Smooth muscle cell (in vitro differentiated cells): ENCODE measurements at regions not wholly inside any gene's neighbourhood (a gene's known extent, or its start where the extent isn't known, plus 50 kb on each side); places are given as distances from the start of the nearest gene placed in this dataset.
"Not testable (repeated sequence)": the region's sequence is repeated elsewhere in the genome, so short reads cannot be mapped to it uniquely, and the experiment has no call there.

Experiments
- DNase-seq: peaks from one replicate; lab custom pipeline; 2025; ENCODE audit not compliant: unreplicated experiment; lab: John Stamatoyannopoulos, UW
- H2AFZ ChIP-seq: fragments of 200-600 bp; sonication (generic); 2 replicates; pipeline ENCODE4 v1.6.0; 2016; ENCODE audit warnings: antibody characterized with exemption, low read depth, mild to moderate bottlenecking
- H3F3A ChIP-seq: fragments of 200-600 bp; sonication (generic); 2 replicates; pipeline ENCODE4 v1.6.0; 2017; ENCODE audit warnings: antibody characterized with exemption, low read depth
- H3K27ac ChIP-seq: fragments of 200-600 bp; sonication (generic); 2 replicates; pipeline ENCODE4 v1.5.1; 2016; ENCODE audit warnings: low read depth, mild to moderate bottlenecking
- H3K27me3 ChIP-seq: fragments of 200-600 bp; sonication (generic); 2 replicates; pipeline ENCODE4 v1.6.1; 2016; ENCODE audit warnings: low read depth, mild to moderate bottlenecking
- H3K36me3 ChIP-seq: fragments of 200-600 bp; sonication (generic); 2 replicates; pipeline ENCODE4 v1.5.1; 2016; ENCODE audit warnings: low read depth
- H3K4me1 ChIP-seq: fragments of 200-600 bp; sonication (generic); 2 replicates; pipeline ENCODE4 v1.5.1; 2016; ENCODE audit warnings: low read depth
- H3K4me2 ChIP-seq: fragments of 200-600 bp; sonication (generic); 2 replicates; pipeline ENCODE4 v1.6.0; 2016; ENCODE audit warnings: mild to moderate bottlenecking
- H3K4me3 ChIP-seq: fragments of 200-600 bp; sonication (generic); 2 replicates; pipeline ENCODE4 v1.5.1; 2016; ENCODE audit warnings: mild to moderate bottlenecking
- H3K79me2 ChIP-seq: fragments of 200-600 bp; sonication (generic); 2 replicates; pipeline ENCODE4 v1.6.0; 2016; ENCODE audit warnings: low read depth, mild to moderate bottlenecking
- H3K9ac ChIP-seq: fragments of 200-600 bp; sonication (generic); 2 replicates; pipeline ENCODE4 v1.6.0; 2016; ENCODE audit warnings: low read depth
- H3K9me3 ChIP-seq: fragments of 200-600 bp; sonication (generic); replicated peaks from 2 replicates; pipeline ENCODE4 v1.5.1; 2016; ENCODE audit warnings: low read depth
- H4K20me1 ChIP-seq: fragments of 200-600 bp; sonication (generic); 2 replicates; pipeline ENCODE4 v1.6.0; 2016; ENCODE audit warnings: low read depth
- CTCF ChIP-seq: fragments of 200-600 bp; sonication (generic); IDR thresholded peaks from 2 replicates; pipeline ENCODE4 v1.5.1; 2017; ENCODE audit warnings: borderline replicate concordance, mild to moderate bottlenecking, antibody characterized with exemption; ENCODE audit not compliant: insufficient read depth, poor library complexity, severe bottlenecking
- WGBS: methylation state at CpG from one replicate; pipeline ENCODE4 v1.1.7; 2016; ENCODE audit warnings: low lambda C conversion rate; 5-methylcytosine and 5-hydroxymethylcytosine counted together

GRCh38 chr2:71961289-71962027, 186.2 kb downstream of the CYP26B1 start:
- WGBS, result 88% methylated on average over 5 of the region's 5 CpGs
- no peak for TF ChIP-seq CTCF
- no peak for DNase-seq

GRCh38 chr2:71959494-71959893, 188.2 kb downstream of the CYP26B1 start:
- Histone ChIP-seq H3K36me3 (peaks cover 2% of the 10 kb centered on the region), H3K9ac (no peak overlapping the region), H2AFZ (no peak overlapping the region), H3K4me2 (no peak overlapping the region), H3K79me2 (no peaks in the 10 kb centered on the region), H4K20me1 (no peaks in the 10 kb centered on the region), H3K4me1 (no peaks in the 10 kb centered on the region), H3K27me3 (no peaks in the 10 kb centered on the region), H3K9me3 (peaks cover 12% of the 10 kb centered on the region), H3F3A (no peaks in the 10 kb centered on the region), H3K27ac (no peak overlapping the region), H3K4me3 (no peak overlapping the region)
- no peak for TF ChIP-seq CTCF
- DNase-seq, result no peak

More at GRCh38 chr2:71961289-71962027, 186.2 kb downstream of the CYP26B1 start:
- no peaks in the 10 kb centered on the region for H3F3A ChIP-seq
- H3K4me1 ChIP-seq, result no peaks in the 10 kb centered on the region
- H3K9ac ChIP-seq, result no peak overlapping the region
- H2AFZ ChIP-seq, result no peak overlapping the region
- no peaks in the 10 kb centered on the region for H3K27me3 ChIP-seq
- H4K20me1 ChIP-seq, result no peaks in the 10 kb centered on the region
- no peak overlapping the region for H3K27ac ChIP-seq
- H3K79me2 ChIP-seq, result no peaks in the 10 kb centered on the region
- peaks cover 2% of the 10 kb centered on the region for H3K36me3 ChIP-seq
- H3K4me2 ChIP-seq, result no peak overlapping the region
- H3K9me3 ChIP-seq, result peaks cover 12% of the 10 kb centered on the region
- H3K4me3 ChIP-seq, result no peak overlapping the region

GRCh38 chr2:71958426-71958825, 189.2 kb downstream of the CYP26B1 start:
- DNase-seq, H3K27ac ChIP-seq, H3K4me3 ChIP-seq, H3K36me3 ChIP-seq, H3K9ac ChIP-seq, H3K4me1 ChIP-seq, H3K79me2 ChIP-seq, H3F3A ChIP-seq, H3K4me2 ChIP-seq, H2AFZ ChIP-seq, H4K20me1 ChIP-seq, H3K27me3 ChIP-seq: not testable (repeated sequence)
- WGBS, result 88% methylated on average over 1 of the region's 1 CpG
- H3K9me3 ChIP-seq, result peaks cover 12% of the 10 kb centered on the region

- H3F3A ChIP-seq, result no peaks in the 10 kb centered on the region
- no peaks in the 10 kb centered on the region for H3K4me1 ChIP-seq
- H4K20me1 ChIP-seq, result no peaks in the 10 kb centered on the region
- H3K27ac ChIP-seq, result no peak overlapping the region
- no peaks in the 10 kb centered on the region for H3K27me3 ChIP-seq
- no peaks in the 10 kb centered on the region for H3K79me2 ChIP-seq
- no peak overlapping the region for H3K9ac ChIP-seq
- no peak overlapping the region for H2AFZ ChIP-seq
- H3K36me3 ChIP-seq, result peaks cover 2% of the 10 kb centered on the region
- no peak overlapping the region for H3K4me3 ChIP-seq
- no peak overlapping the region for H3K4me2 ChIP-seq
- no peak for TF ChIP-seq CTCF
- H3K9me3 ChIP-seq, result no peaks in the 10 kb centered on the region
- 67% methylated on average over 6 of the region's 6 CpGs for WGBS
- no peak for DNase-seq
Measured at GRCh38 chr2:71952572-71953188, 195.0 kb downstream of the CYP26B1 start.
